ENCODE measurements at regions not wholly inside any gene's neighbourhood (a gene's known extent, or its start where the extent isn't known, plus 50 kb on each side); places are given as distances from the start of the nearest gene placed in this dataset.

DNA sequence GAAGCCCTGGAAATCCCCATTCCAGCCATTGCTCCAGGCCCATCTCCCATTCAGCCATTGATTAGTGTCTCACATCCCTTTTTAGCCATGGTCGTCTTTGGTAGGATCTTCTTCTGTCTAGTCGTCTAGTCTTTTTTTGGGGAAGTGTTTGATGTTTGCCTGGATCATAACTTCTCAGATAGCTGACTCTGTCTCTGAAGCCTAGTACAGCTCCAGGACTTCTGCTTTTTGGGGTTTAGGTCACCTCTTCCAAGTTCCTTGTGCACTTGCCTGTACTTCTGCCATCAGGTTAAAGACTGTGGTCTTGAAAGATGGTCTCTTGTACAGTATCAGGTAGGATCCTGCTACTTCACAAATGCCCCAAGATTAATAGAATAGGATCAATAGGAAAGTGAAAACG lies 553.5 kb downstream of the PKHD1 start:
- TF ChIP-seq POLR2AphosphoS5 (IDR thresholded peaks at IDR 0.05; ENCODE audit: low read depth) (no peak), EZH2 (IDR thresholded peaks at IDR 0.05; ENCODE audit: low read depth, unreplicated experiment) (no peak), EZH2phosphoT487 (IDR thresholded peaks at IDR 0.05; ENCODE audit: unreplicated experiment) (no peak)
- TF ChIP-seq, protein P1, sequence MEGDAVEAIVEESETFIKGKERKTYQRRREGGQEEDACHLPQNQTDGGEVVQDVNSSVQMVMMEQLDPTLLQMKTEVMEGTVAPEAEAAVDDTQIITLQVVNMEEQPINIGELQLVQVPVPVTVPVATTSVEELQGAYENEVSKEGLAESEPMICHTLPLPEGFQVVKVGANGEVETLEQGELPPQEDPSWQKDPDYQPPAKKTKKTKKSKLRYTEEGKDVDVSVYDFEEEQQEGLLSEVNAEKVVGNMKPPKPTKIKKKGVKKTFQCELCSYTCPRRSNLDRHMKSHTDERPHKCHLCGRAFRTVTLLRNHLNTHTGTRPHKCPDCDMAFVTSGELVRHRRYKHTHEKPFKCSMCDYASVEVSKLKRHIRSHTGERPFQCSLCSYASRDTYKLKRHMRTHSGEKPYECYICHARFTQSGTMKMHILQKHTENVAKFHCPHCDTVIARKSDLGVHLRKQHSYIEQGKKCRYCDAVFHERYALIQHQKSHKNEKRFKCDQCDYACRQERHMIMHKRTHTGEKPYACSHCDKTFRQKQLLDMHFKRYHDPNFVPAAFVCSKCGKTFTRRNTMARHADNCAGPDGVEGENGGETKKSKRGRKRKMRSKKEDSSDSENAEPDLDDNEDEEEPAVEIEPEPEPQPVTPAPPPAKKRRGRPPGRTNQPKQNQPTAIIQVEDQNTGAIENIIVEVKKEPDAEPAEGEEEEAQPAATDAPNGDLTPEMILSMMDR (conservative IDR thresholded peaks at IDR 0.05; ENCODE audit: low read depth in 2 of 2): no peak
- TF ChIP-seq, protein P2, sequence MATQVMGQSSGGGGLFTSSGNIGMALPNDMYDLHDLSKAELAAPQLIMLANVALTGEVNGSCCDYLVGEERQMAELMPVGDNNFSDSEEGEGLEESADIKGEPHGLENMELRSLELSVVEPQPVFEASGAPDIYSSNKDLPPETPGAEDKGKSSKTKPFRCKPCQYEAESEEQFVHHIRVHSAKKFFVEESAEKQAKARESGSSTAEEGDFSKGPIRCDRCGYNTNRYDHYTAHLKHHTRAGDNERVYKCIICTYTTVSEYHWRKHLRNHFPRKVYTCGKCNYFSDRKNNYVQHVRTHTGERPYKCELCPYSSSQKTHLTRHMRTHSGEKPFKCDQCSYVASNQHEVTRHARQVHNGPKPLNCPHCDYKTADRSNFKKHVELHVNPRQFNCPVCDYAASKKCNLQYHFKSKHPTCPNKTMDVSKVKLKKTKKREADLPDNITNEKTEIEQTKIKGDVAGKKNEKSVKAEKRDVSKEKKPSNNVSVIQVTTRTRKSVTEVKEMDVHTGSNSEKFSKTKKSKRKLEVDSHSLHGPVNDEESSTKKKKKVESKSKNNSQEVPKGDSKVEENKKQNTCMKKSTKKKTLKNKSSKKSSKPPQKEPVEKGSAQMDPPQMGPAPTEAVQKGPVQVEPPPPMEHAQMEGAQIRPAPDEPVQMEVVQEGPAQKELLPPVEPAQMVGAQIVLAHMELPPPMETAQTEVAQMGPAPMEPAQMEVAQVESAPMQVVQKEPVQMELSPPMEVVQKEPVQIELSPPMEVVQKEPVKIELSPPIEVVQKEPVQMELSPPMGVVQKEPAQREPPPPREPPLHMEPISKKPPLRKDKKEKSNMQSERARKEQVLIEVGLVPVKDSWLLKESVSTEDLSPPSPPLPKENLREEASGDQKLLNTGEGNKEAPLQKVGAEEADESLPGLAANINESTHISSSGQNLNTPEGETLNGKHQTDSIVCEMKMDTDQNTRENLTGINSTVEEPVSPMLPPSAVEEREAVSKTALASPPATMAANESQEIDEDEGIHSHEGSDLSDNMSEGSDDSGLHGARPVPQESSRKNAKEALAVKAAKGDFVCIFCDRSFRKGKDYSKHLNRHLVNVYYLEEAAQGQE (IDR thresholded peaks at IDR 0.05; ENCODE audit: unreplicated experiment): no peak
